Aorta (tissue), 5 donors: ENCODE measurements at regions not wholly inside any gene's neighbourhood (a gene's known extent, or its start where the extent isn't known, plus 50 kb on each side); places are given as distances from the start of the nearest gene placed in this dataset.
"Not testable (repeated sequence)": the region's sequence is repeated elsewhere in the genome, so short reads cannot be mapped to it uniquely, and the experiment has no call there.

Experiments
- ATAC-seq: fragments of 200-7000 bp; cut with Tn5 transposase; one replicate; pipeline ENCODE4 v1.9.1; 2022; ENCODE audit warnings: moderate library complexity; ENCODE audit not compliant: low FRiP score
- DNase-seq, 2 donors: peaks; one replicate each; pipeline ENCODE4 v3.0.0-alpha.2; 2020
- H3K27ac ChIP-seq, 2 donors: one replicate each; pipeline ENCODE4 v1.5.1; 2013; ENCODE audit warnings: low read length in 2 of 2, mild to moderate bottlenecking in 2 of 2, moderate library complexity in 2 of 2, control low read depth in 1 of 2, inconsistent platforms in 1 of 2, low read depth in 1 of 2
- H3K27me3 ChIP-seq, 2 donors: one replicate each; pipeline ENCODE4 v1.6.1; 2013; ENCODE audit warnings: control low read depth in 1 of 2, low read length in 1 of 2, mild to moderate bottlenecking in 1 of 2, moderate library complexity in 1 of 2; ENCODE audit not compliant: insufficient read depth in 2 of 2, control insufficient read depth in 1 of 2
- H3K36me3 ChIP-seq, 2 donors: one replicate each; pipeline ENCODE4 v1.6.1; 2013; ENCODE audit warnings: control low read depth in 1 of 2, low read length in 1 of 2, mild to moderate bottlenecking in 1 of 2; ENCODE audit not compliant: insufficient read depth in 2 of 2, control insufficient read depth in 1 of 2
- H3K4me1 ChIP-seq, 2 donors: one replicate each; pipeline ENCODE4 v1.6.1; 2013; ENCODE audit warnings: low read length in 2 of 2, control low read depth in 1 of 2, mild to moderate bottlenecking in 1 of 2, moderate library complexity in 1 of 2; ENCODE audit not compliant: insufficient read depth in 2 of 2, control insufficient read depth in 1 of 2
- H3K4me3 ChIP-seq, 2 donors: one replicate each; pipeline ENCODE4 v1.5.1; 2013; ENCODE audit warnings: low read length in 2 of 2, control low read depth in 1 of 2, mild to moderate bottlenecking in 1 of 2
- H3K9me3 ChIP-seq: one replicate; pipeline ENCODE4 v1.6.1; 2013; ENCODE audit warnings: mild to moderate bottlenecking, low read length; ENCODE audit not compliant: control insufficient read depth
- WGBS, 2 donors: extraction: QIAGEN DNeasy Blood & Tissue Kit; methylation state at CpG; one replicate each; pipeline ENCODE4 v1.1.7; 2013; 5-methylcytosine and 5-hydroxymethylcytosine counted together
- intact Hi-C, 2 donors: fragments of 100-400 bp; cut with DNase I; formaldehyde crosslinking; loops; one replicate each; pipeline versions ENCODE4 v1.14.2 to v1.15.0; 2022
- donor health status: healthy with polysubstance abuse.
- donor health status: Bipolar disorder and iron deficiency.
- donor health status: DM: no; HTN: no; CAD: no.
- donor health status: DM: no; HTN: no; CAD: no.
- donor health status: DM: yes; HTN: yes; CAD: no.

DNA sequence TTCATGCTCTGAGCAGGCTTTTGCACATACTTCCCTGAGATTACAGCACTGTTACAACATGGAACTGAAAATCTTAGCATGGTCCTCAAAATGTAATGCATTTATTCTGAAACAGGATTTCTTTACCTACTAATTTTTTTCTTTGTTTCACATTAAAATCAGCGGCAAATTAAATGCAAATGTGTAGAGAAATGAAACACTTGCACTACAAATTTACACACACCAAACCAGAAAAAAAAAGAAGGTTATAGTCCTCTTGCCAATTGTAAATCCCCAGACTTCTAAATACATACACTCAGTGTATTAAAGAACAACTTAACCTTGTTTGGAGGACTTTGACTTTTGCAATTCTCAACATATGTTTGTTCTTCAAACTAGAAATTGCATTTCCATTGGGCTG is 210.9 kb upstream of the TBX18 start:
- no peak for DNase-seq
- no peaks in the 10 kb centered on the region for H3K27me3 ChIP-seq
- ATAC-seq = no peak
- H3K27ac ChIP-seq = no peak overlapping the region
- H3K9me3 ChIP-seq = peaks cover 2% of the 10 kb centered on the region
- intact Hi-C loops = no loop called here
- no peaks in the 10 kb centered on the region for H3K4me1 ChIP-seq
- WGBS, 2 donors = 88 to 95% methylated on average over 1 of the region's 1 CpG
- H3K4me3 ChIP-seq = no peak overlapping the region
- H3K36me3 ChIP-seq = no peaks in the 10 kb centered on the region

DNA sequence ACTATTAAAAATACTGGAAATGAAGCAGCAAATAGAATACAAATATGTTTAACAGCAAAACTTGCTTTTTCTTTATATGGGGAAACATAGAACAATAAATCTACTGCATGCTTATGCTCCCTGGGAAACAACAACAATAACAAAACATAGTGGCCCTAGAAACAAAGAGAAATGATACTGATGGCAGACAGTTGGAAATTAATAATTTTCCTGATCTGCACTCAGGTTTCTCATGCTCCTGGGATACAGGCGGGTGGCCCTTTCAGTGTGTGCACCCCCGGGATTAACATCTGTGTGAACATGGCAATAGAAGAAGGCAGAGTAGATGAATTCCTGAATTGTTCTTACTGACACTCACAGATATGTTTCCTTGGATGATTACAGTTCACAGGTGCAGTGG is 209.2 kb upstream of the TBX18 start:
- H3K9me3 ChIP-seq = peaks cover 3% of the 10 kb centered on the region
- WGBS, 2 donors = 88 to 91% methylated on average over 2 of the region's 2 CpGs
- ATAC-seq (no peak), DNase-seq (no peak)
- no peaks in the 10 kb centered on the region for H3K4me1 ChIP-seq
- intact Hi-C loops = no loop called here
- no peak overlapping the region for H3K27ac ChIP-seq
- H3K4me3 ChIP-seq = no peak overlapping the region
- H3K36me3 ChIP-seq = no peaks in the 10 kb centered on the region
- no peaks in the 10 kb centered on the region for H3K27me3 ChIP-seq

- ATAC-seq = no peak
- Histone ChIP-seq H3K27me3 (no peaks in the 10 kb centered on the region), H3K9me3 (peaks cover 2% of the 10 kb centered on the region), H3K4me1 (no peaks in the 10 kb centered on the region), H3K27ac (no peak overlapping the region), H3K4me3 (no peak overlapping the region), H3K36me3 (no peaks in the 10 kb centered on the region)
- 86 to 93% methylated on average over 11 of the region's 11 CpGs for WGBS, 2 donors
- DNase-seq = no peak
- intact Hi-C loops = loop anchor here in 1 of 2 donors (10.0 kb wide), 1 partner anchor 543 kb away; no protein-coding TSS in a partner anchor
Observed at GRCh38 chr6:84967965-84968364, 203.6 kb upstream of the TBX18 start.

GRCh38 chr6:84967389-84967788 is 203.0 kb upstream of the TBX18 start:
- DNase-seq (no peak), ATAC-seq (no peak)
- intact Hi-C loops = loop anchor here in 1 of 2 donors (10.0 kb wide), 1 partner anchor 543 kb away; no protein-coding TSS in a partner anchor
- peaks cover 1% of the 10 kb centered on the region for H3K9me3 ChIP-seq
- H3K4me1 ChIP-seq = no peaks in the 10 kb centered on the region
- H3K36me3 ChIP-seq = no peaks in the 10 kb centered on the region
- no peak overlapping the region for H3K27ac ChIP-seq
- no peak overlapping the region for H3K4me3 ChIP-seq
- 57 to 66% methylated on average over 7 of the region's 7 CpGs for WGBS, 2 donors
- no peaks in the 10 kb centered on the region for H3K27me3 ChIP-seq

- intact Hi-C loops = no loop called here
- Histone ChIP-seq H3K4me3 (no peak overlapping the region), H3K27me3 (no peaks in the 10 kb centered on the region), H3K9me3 (no peaks in the 10 kb centered on the region), H3K36me3 (no peaks in the 10 kb centered on the region), H3K4me1 (no peaks in the 10 kb centered on the region), H3K27ac (no peak overlapping the region)
- 14 to 22% methylated on average over 2 of the region's 2 CpGs for WGBS, 2 donors
- no peak for DNase-seq
- no peak for ATAC-seq
Observed at GRCh38 chr6:84953111-84953755, 188.8 kb upstream of the TBX18 start.

DNA sequence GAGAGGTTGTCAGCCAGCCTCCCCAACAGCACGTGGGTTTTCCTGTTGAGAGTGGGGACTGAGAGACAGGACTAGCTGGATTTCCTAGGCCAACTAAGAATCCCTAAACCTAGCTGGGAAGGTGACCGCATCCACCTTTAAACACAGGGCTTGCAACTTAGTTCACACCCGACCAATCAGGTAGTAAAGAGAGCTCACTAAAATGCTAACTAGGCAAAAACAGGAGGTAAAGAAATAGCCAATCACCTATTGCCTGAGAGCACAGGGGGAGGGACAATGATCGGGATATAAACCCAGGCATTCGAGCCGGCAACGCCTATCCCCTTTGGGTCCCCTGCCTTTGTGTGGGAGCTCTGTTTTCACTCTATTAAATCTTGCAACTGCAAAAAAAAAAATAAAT is 180.5 kb upstream of the TBX18 start:
- DNase-seq, H3K27ac ChIP-seq, ATAC-seq, H3K27me3 ChIP-seq, H3K9me3 ChIP-seq, intact Hi-C loops, H3K36me3 ChIP-seq, H3K4me1 ChIP-seq, H3K4me3 ChIP-seq: not testable (repeated sequence)
- WGBS, 2 donors = 83 to 91% methylated on average over 7 of the region's 7 CpGs

- DNase-seq = no peak
- no peak for ATAC-seq
- H3K36me3 ChIP-seq = no peaks in the 10 kb centered on the region
- H3K27me3 ChIP-seq = no peaks in the 10 kb centered on the region
- 95 to 99% methylated on average over 1 of the region's 1 CpG for WGBS, 2 donors
- intact Hi-C loops = no loop called here
- H3K27ac ChIP-seq = no peak overlapping the region
- peaks cover 2% of the 10 kb centered on the region for H3K9me3 ChIP-seq
- H3K4me3 ChIP-seq = no peak overlapping the region
- H3K4me1 ChIP-seq = no peaks in the 10 kb centered on the region
Observed at GRCh38 chr6:84943905-84944304, 179.5 kb upstream of the TBX18 start.

DNA sequence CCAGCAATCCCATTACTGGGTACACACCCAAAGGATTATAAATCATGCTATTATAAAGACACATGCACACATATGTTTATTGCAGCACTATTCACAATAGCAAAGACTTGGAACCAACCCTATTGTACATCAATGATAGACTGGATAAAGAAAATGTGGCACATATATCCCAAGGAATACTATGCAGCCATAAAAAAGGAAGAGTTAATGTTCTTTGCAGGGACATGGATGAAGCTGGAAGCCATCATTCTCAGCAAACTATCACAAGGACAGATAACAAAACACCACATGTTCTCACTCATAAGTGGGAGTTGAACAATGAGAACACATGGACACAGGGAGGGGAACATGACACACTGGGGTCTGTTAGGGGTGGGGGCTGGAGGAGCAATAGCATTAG is 177.2 kb upstream of the TBX18 start:
- DNase-seq, H3K4me1 ChIP-seq, intact Hi-C loops, ATAC-seq, H3K36me3 ChIP-seq, H3K27ac ChIP-seq, H3K9me3 ChIP-seq, H3K4me3 ChIP-seq, H3K27me3 ChIP-seq: not testable (repeated sequence)

- Histone ChIP-seq H3K4me1 (no peaks in the 10 kb centered on the region), H3K9me3 (no peaks in the 10 kb centered on the region), H3K27ac (no peak overlapping the region), H3K36me3 (no peaks in the 10 kb centered on the region), H3K27me3 (peaks cover 0 to 2% of the 10 kb centered on the region in 2 donors), H3K4me3 (no peak overlapping the region)
- DNase-seq = no peak
- intact Hi-C loops = no loop called here
- ATAC-seq = no peak
- 87 to 90% methylated on average over 1 of the region's 1 CpG for WGBS, 2 donors
Observed at GRCh38 chr6:84929212-84929611, 164.8 kb upstream of the TBX18 start.
